PC-9 (cell line): ENCODE measurements at regions not wholly inside any gene's neighbourhood (a gene's known extent, or its start where the extent isn't known, plus 50 kb on each side); places are given as distances from the start of the nearest gene placed in this dataset.

ENCODE experiments used
- BruUV-seq: library from RNA; stranded (reverse); fragments of 400-500 nt; replicated peaks from 2 replicates; lab custom pipeline; 2021; lab: Mats Ljungman, UMichigan
- CTCF ChIA-PET: fragments of 300-600 bp; sonication (Branson Sonifier 250); formaldehyde crosslinking; loops from one replicate; lab custom pipeline; 2022; ENCODE audit warnings: antibody characterized with exemption; lab: Charles Lee
- POLR2A ChIA-PET: fragments of 300-600 bp; sonication (Branson Sonifier 250); formaldehyde crosslinking; loops from one replicate; lab custom pipeline; 2022; ENCODE audit warnings: antibody characterized with exemption; ENCODE audit not compliant: unreplicated experiment; lab: Charles Lee
- DNase-seq, 2 experiments: peaks; one replicate each; pipeline versions ENCODE4 v3.0.0 to v3.0.0-alpha.2; 2015 to 2022; ENCODE audit warnings: mixed read lengths in 1 of 2
- H2AFZ ChIP-seq: fragments of 200-600 bp; sonication (generic); 2 replicates; pipeline ENCODE4 v1.8.1; 2017; ENCODE audit warnings: antibody characterized with exemption
- H3F3A ChIP-seq: fragments of 200-600 bp; sonication (generic); 2 replicates; pipeline ENCODE4 v1.8.1; 2017; ENCODE audit warnings: antibody characterized with exemption, mild to moderate bottlenecking, low read depth; ENCODE audit not compliant: insufficient read depth
- H3K27ac ChIP-seq: fragments of 200-600 bp; sonication (generic); 2 replicates; pipeline ENCODE4 v1.6.1; 2016; ENCODE audit warnings: mixed run types
- H3K27me3 ChIP-seq: fragments of 200-600 bp; sonication (generic); 2 replicates; pipeline ENCODE4 v1.6.1; 2016; ENCODE audit warnings: low read depth, mixed run types; ENCODE audit not compliant: insufficient read depth
- H3K36me3 ChIP-seq: fragments of 200-600 bp; sonication (generic); 2 replicates; pipeline ENCODE4 v1.6.1; 2016; ENCODE audit warnings: low read depth, mixed run types
- H3K4me1 ChIP-seq: fragments of 200-600 bp; sonication (generic); replicated peaks from 2 replicates; pipeline ENCODE4 v1.6.1; 2016; ENCODE audit warnings: mixed run types; ENCODE audit not compliant: insufficient read depth
- H3K4me2 ChIP-seq: fragments of 200-600 bp; sonication (generic); 2 replicates; pipeline ENCODE4 v1.6.1; 2017; ENCODE audit warnings: mixed run types
- H3K4me3 ChIP-seq: fragments of 200-600 bp; sonication (generic); 2 replicates; pipeline ENCODE4 v1.6.1; 2016; ENCODE audit warnings: mixed run types
- H3K79me2 ChIP-seq: fragments of 200-600 bp; sonication (generic); 2 replicates; pipeline ENCODE4 v1.6.1; 2017; ENCODE audit warnings: low read depth, mixed run types
- H3K9me2 ChIP-seq: fragments of 200-600 bp; sonication (generic); 2 replicates; pipeline ENCODE4 v1.8.1; 2017; ENCODE audit warnings: mild to moderate bottlenecking; ENCODE audit not compliant: insufficient read depth
- H3K9me3 ChIP-seq: fragments of 200-600 bp; sonication (generic); 2 replicates; pipeline ENCODE4 v1.8.1; 2016; ENCODE audit warnings: low read depth; ENCODE audit not compliant: insufficient read depth
- H4K20me1 ChIP-seq: fragments of 200-600 bp; sonication (generic); 2 replicates; pipeline ENCODE4 v1.8.1; 2017; ENCODE audit not compliant: insufficient read depth
- CTCF ChIP-seq: fragments of 200-600 bp; sonication (generic); conservative IDR thresholded peaks from 2 replicates; pipeline ENCODE4 v1.6.1; 2017; ENCODE audit warnings: mixed run types, antibody characterized with exemption, mild to moderate bottlenecking, moderate library complexity
- EZH2 ChIP-seq: fragments of 200-600 bp; sonication (generic); IDR thresholded peaks from 2 replicates; pipeline ENCODE4 v1.8.0; 2017; ENCODE audit warnings: antibody characterized with exemption, low read depth
- intact Hi-C: fragments of 100-400 bp; cut with micrococcal nuclease; formaldehyde crosslinking; loops from one replicate; pipeline ENCODE4 v1.10.0; 2022; ENCODE audit not compliant: unreplicated experiment

DNA sequence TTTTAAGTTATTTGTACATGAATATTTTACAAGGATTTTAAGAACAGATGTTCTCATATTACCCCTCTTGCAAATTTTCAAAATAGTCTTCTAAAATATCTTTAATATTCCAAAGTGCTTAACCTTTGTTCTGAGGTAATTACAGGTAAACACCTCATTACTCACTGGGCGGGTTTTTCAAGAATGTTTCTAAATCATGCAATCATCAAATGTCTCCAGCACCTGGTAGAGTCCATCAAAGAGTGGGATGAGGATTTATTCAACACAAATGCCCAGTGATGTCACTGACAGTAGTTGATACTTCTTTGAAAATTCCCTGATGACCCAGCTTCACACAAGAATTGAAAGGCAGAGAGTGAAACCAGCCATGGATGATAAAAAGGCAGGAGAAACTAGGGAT lies 114.4 kb downstream of the SEC61B start:
- CTCF ChIA-PET: no interaction called here
- DNase-seq: peak in 1 of 2 experiments; percentile 67
- no TSS peak for BruUV-seq

DNA sequence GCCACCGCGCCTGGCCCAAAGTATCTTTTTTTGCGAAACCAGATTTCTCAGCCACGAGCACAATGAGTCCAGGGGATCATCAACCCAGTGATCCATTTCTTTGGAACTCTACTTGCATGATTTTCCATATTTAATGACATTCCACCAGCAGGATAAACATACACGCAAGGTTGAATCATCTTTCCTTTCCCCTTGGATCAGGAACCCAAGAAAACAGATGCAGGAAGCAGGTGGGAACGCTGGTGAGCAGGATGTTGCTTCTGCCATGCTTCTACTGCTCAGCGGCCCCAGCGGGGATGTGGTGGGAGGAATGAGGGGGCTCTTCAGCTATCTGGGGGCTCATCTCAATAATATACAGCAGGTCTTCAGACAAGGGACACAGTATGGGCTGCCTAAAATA lies 118.2 kb downstream of the SEC61B start:
- ChIA-PET CTCF (no interaction called here), POLR2A (no interaction called here)
- H4K20me1 ChIP-seq: no peaks in the 10 kb centered on the region
- intact Hi-C loops: no loop called here
- H3K36me3 ChIP-seq: no peaks in the 10 kb centered on the region
- no peaks in the 10 kb centered on the region for H3K9me2 ChIP-seq
- H3K9me3 ChIP-seq: no peaks in the 10 kb centered on the region
- TF ChIP-seq CTCF (no peak), EZH2 (no peak)
- H3K79me2 ChIP-seq: no peaks in the 10 kb centered on the region
- no peak overlapping the region for H3K4me3 ChIP-seq
- no peak overlapping the region for H3K27ac ChIP-seq
- DNase-seq: no peak
- no peak overlapping the region for H2AFZ ChIP-seq
- BruUV-seq: no TSS peak
- H3K4me2 ChIP-seq: no peak overlapping the region
- no peaks in the 10 kb centered on the region for H3F3A ChIP-seq
- H3K27me3 ChIP-seq: no peaks in the 10 kb centered on the region
- peaks cover 14% of the 10 kb centered on the region for H3K4me1 ChIP-seq

More for the DNA sequence above, 114.4 kb downstream of the SEC61B start:
- no peaks in the 10 kb centered on the region for H3F3A ChIP-seq
- H3K27me3 ChIP-seq: no peaks in the 10 kb centered on the region
- POLR2A ChIA-PET: no interaction called here
- H3K79me2 ChIP-seq: no peaks in the 10 kb centered on the region
- H3K9me3 ChIP-seq: no peaks in the 10 kb centered on the region
- peak overlapping the region; percentile 41 for H3K4me2 ChIP-seq
- no peaks in the 10 kb centered on the region for H4K20me1 ChIP-seq
- TF ChIP-seq EZH2: no peak
- TF ChIP-seq CTCF: no peak
- no peak overlapping the region for H2AFZ ChIP-seq
- no peak overlapping the region for H3K4me3 ChIP-seq
- H3K9me2 ChIP-seq: no peaks in the 10 kb centered on the region
- H3K27ac ChIP-seq: no peak overlapping the region
- intact Hi-C loops: no loop called here
- no peaks in the 10 kb centered on the region for H3K36me3 ChIP-seq
- peaks cover 14% of the 10 kb centered on the region for H3K4me1 ChIP-seq

DNA sequence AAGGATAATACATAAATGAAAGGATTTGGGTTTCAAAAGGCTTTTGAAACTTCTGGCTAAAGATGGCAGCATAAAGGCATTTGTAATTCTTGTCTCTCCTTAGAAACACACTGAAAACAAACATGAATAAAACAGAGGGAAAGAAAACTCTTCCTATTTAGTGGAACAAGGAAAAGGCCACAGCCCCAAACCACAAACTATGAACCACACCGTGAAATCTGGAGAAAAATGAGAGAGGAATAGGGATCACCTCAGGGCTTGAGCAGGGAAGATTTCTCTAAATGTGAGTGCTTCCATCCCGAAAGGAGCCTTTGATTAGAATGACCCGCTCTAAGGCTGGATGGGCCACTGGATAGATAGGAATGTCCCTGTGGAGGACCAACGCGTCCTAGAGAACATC lies 119.6 kb downstream of the SEC61B start:
- no peak overlapping the region for H2AFZ ChIP-seq
- no peak overlapping the region for H3K27ac ChIP-seq
- no peaks in the 10 kb centered on the region for H3K27me3 ChIP-seq
- H3K4me2 ChIP-seq: no peak overlapping the region
- ChIA-PET POLR2A (no interaction called here), CTCF (no interaction called here)
- no peaks in the 10 kb centered on the region for H3K9me3 ChIP-seq
- no peaks in the 10 kb centered on the region for H3K9me2 ChIP-seq
- no peaks in the 10 kb centered on the region for H4K20me1 ChIP-seq
- no TSS peak for BruUV-seq
- TF ChIP-seq EZH2: no peak
- TF ChIP-seq CTCF: no peak
- H3K4me3 ChIP-seq: no peak overlapping the region
- 0 out of 2 replicates have a peak, but pooled peaks cover 3% of the 10 kb centered on the region for H3F3A ChIP-seq
- DNase-seq: no peak
- H3K36me3 ChIP-seq: no peaks in the 10 kb centered on the region
- no peaks in the 10 kb centered on the region for H3K79me2 ChIP-seq
- H3K4me1 ChIP-seq: peaks cover 16% of the 10 kb centered on the region
- intact Hi-C loops: no loop called here
